ENCODE measurements at regions not wholly inside any gene's neighbourhood (a gene's known extent, or its start where the extent isn't known, plus 50 kb on each side); places are given as distances from the start of the nearest gene placed in this dataset.

DNA sequence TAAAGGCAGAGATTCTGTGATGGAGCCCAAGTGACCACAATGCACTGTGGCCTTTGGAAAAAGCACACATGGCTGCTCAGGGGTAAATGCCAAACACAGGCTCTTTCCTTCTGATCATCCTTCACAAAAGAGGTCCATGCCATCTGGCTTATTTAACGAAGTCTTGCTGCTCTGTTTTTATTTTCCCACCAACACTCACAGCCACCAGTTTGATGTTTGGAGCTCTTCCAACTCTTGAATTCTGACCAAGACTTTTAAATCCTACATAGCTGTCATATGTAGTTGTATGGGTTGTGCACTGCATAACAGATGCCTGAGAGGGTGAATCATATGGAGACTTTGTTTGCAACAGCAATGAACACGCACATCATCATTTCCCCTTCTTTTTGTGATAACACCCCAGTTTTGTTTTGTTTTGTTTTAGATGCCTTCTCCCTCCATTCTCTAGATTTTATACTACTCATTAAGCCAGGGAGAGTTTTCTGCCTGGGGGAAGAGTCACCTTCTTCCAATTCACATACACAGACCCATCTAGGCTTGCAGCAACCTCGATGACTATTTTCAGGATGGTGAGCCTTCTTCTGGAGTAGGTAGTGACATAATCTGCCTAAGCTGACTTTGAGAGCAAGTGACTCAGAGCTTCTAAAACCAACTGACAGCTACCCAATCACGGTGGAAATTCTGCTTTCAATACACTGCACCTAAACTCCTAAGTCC, 145.2 kb upstream of the WSCD2 start:
- TF ChIP-seq, protein P1, sequence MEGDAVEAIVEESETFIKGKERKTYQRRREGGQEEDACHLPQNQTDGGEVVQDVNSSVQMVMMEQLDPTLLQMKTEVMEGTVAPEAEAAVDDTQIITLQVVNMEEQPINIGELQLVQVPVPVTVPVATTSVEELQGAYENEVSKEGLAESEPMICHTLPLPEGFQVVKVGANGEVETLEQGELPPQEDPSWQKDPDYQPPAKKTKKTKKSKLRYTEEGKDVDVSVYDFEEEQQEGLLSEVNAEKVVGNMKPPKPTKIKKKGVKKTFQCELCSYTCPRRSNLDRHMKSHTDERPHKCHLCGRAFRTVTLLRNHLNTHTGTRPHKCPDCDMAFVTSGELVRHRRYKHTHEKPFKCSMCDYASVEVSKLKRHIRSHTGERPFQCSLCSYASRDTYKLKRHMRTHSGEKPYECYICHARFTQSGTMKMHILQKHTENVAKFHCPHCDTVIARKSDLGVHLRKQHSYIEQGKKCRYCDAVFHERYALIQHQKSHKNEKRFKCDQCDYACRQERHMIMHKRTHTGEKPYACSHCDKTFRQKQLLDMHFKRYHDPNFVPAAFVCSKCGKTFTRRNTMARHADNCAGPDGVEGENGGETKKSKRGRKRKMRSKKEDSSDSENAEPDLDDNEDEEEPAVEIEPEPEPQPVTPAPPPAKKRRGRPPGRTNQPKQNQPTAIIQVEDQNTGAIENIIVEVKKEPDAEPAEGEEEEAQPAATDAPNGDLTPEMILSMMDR (IDR thresholded peaks at IDR 0.05 in 2 of 3, conservative IDR thresholded peaks at IDR 0.05 in 1 of 3; ENCODE audit: insufficient read depth in 2 of 3, low read depth in 1 of 3, low read length in 3 of 3), result no peak
- no peak for TF ChIP-seq MEF2A (IDR thresholded peaks at IDR 0.05; ENCODE audit: control insufficient read depth, low read depth, low read length)
- TF ChIP-seq, protein P2, sequence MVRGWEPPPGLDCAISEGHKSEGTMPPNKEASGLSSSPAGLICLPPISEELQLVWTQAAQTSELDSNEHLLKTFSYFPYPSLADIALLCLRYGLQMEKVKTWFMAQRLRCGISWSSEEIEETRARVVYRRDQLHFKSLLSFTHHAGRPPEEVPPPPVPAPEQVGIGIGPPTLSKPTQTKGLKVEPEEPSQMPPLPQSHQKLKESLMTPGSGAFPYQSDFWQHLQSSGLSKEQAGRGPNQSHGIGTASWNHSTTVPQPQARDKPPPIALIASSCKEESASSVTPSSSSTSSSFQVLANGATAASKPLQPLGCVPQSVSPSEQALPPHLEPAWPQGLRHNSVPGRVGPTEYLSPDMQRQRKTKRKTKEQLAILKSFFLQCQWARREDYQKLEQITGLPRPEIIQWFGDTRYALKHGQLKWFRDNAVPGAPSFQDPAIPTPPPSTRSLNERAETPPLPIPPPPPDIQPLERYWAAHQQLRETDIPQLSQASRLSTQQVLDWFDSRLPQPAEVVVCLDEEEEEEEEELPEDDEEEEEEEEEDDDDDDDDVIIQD (CRISPR knock-in tag; IDR thresholded peaks at IDR 0.05), result no peak

Measured in K562 (cell line).